HG02623 (cell line): ENCODE measurements at regions not wholly inside any gene's neighbourhood (a gene's known extent, or its start where the extent isn't known, plus 50 kb on each side); places are given as distances from the start of the nearest gene placed in this dataset.
"Not testable (repeated sequence)": the region's sequence is repeated elsewhere in the genome, so short reads cannot be mapped to it uniquely, and the experiment has no call there.

ENCODE experiments used
- ATAC-seq: cut with Tn5 transposase; IDR thresholded peaks from one replicate; pipeline ENCODE4 v1.9.1; 2021; ENCODE audit warnings: moderate library complexity; ENCODE audit not compliant: unreplicated experiment

GRCh38 chr4:32597354-32597753, 1877.2 kb downstream of the PCDH7 start:
- no peak for ATAC-seq

- no peak for ATAC-seq
These were observed 1881.7 kb downstream of the PCDH7 start for GRCh38 chr4:32601848-32602247.

GRCh38 chr4:32607978-32608377, 1887.8 kb downstream of the PCDH7 start:
- ATAC-seq, result no peak

- no peak for ATAC-seq
These were observed 1904.9 kb downstream of the PCDH7 start for GRCh38 chr4:32624943-32625603.

- ATAC-seq, result no peak
These were observed 1905.6 kb downstream of the PCDH7 start for GRCh38 chr4:32625687-32626337.

- no peak for ATAC-seq
These were observed 1911.7 kb downstream of the PCDH7 start for GRCh38 chr4:32631831-32632230.

GRCh38 chr4:32633421-32633820, 1913.3 kb downstream of the PCDH7 start:
- ATAC-seq, result no peak

GRCh38 chr4:32645653-32646052, 1925.5 kb downstream of the PCDH7 start:
- ATAC-seq, result no peak

- no peak for ATAC-seq
These were observed 1937.8 kb downstream of the PCDH7 start for GRCh38 chr4:32658019-32658418.

- ATAC-seq, result no peak
These were observed 1941.1 kb downstream of the PCDH7 start for GRCh38 chr4:32661229-32661628.

- ATAC-seq, result no peak
These were observed 1942.6 kb downstream of the PCDH7 start for GRCh38 chr4:32662803-32663202.

- no peak for ATAC-seq
These were observed 1952.2 kb downstream of the PCDH7 start for GRCh38 chr4:32672359-32672758.

GRCh38 chr4:32680946-32681345, 1960.8 kb downstream of the PCDH7 start:
- ATAC-seq, result no peak

- no peak for ATAC-seq
These were observed 1964.0 kb downstream of the PCDH7 start for GRCh38 chr4:32684160-32684559.

- ATAC-seq, result no peak
These were observed 1966.0 kb downstream of the PCDH7 start for GRCh38 chr4:32686123-32686522.

GRCh38 chr4:32689518-32689917, 1969.3 kb downstream of the PCDH7 start:
- no peak for ATAC-seq

GRCh38 chr4:32697281-32697814, 1977.2 kb downstream of the PCDH7 start:
- no peak for ATAC-seq

- ATAC-seq, result no peak
These were observed 1980.7 kb downstream of the PCDH7 start for GRCh38 chr4:32700838-32701237.

- ATAC-seq, result no peak
These were observed 1986.7 kb downstream of the PCDH7 start for GRCh38 chr4:32706893-32707292.

GRCh38 chr4:32716090-32716620, 1996.0 kb downstream of the PCDH7 start:
- ATAC-seq, result not testable (repeated sequence)

GRCh38 chr4:32735856-32736590, 2015.9 kb downstream of the PCDH7 start:
- ATAC-seq, result no peak

GRCh38 chr4:32744211-32744610, 2024.0 kb downstream of the PCDH7 start:
- ATAC-seq, result no peak
